ENCODE measurements at regions not wholly inside any gene's neighbourhood (a gene's known extent, or its start where the extent isn't known, plus 50 kb on each side); places are given as distances from the start of the nearest gene placed in this dataset.
A peak's percentile ranks its signal among the peaks of the same experiment; 100 is the strongest.

DNA sequence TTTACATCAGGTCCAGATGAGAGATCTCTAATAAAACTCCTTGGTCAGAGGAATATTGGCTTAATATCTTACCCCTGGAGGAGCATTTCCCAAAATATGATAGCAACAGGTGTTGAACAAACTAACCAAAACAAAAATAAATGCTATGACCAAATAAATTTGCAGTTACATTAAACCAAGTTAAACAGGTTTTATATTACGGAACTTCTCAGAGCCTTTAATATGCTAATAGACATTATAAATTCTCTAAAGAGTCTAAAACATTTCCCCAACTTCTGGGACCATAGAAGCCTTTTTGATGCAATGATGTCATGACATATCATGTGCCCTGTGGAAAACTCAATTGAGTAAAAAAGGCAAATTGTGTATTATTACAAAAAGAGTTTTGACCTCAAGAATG, 90.9 kb upstream of the ARMC2 start:
- peaks cover 0 to under 1% (median 0%) of the 10 kb centered on the region in 3 donors for H3K36me3 Mint-ChIP-seq
- H3K9me3 Mint-ChIP-seq: no peaks in the 10 kb centered on the region
- DNase-seq: no peak
- H3K27ac Mint-ChIP-seq: no peak overlapping the region
- no peaks in the 10 kb centered on the region for H3K36me3 ChIP-seq (ENCODE audit: insufficient read depth, low read length)
- H3K4me3 ChIP-seq (ENCODE audit: low read length): no peak overlapping the region
- H3K27me3 Mint-ChIP-seq: peaks cover 7 to 17% of the 10 kb centered on the region in 2 donors
- H3K27me3 ChIP-seq (ENCODE audit: insufficient read depth, low read length, poor library complexity, severe bottlenecking): no peaks in the 10 kb centered on the region
- no peaks in the 10 kb centered on the region for H3K4me1 Mint-ChIP-seq
- H3K9me3 ChIP-seq (ENCODE audit: low read length): no peaks in the 10 kb centered on the region
- H3K4me1 ChIP-seq (ENCODE audit: insufficient read depth, low read length): no peaks in the 10 kb centered on the region
- CTCF ChIA-PET: no interaction called here
- H3K27ac ChIP-seq (ENCODE audit: low read depth, low read length): no peak overlapping the region
- POLR2A ChIA-PET: no interaction called here
- no peak overlapping the region for H3K4me3 Mint-ChIP-seq

DNA sequence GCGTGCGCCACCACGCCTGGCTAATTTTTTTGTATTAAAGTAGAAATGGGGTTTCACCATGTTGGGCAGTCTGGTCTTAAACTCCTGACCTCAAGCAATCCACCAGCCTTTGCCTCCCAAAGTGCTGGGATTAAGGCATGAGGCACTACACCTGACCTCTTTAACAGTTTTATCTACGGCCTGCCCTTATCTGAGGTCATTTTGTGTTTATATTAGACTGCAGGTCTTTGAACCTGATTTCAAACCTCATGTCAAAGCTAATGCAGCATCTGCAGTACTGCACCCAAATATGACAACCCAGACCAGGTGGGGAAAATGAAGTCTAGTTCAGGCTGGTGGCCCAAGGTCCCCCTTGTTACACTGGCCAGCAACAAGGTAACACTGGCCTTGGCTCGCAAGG, 89.3 kb upstream of the ARMC2 start:
- POLR2A ChIA-PET: no interaction called here
- Histone ChIP-seq H3K4me1 (ENCODE audit: insufficient read depth, low read length) (no peaks in the 10 kb centered on the region), H3K9me3 (ENCODE audit: low read length) (no peaks in the 10 kb centered on the region), H3K4me3 (ENCODE audit: low read length) (no peak overlapping the region), H3K27me3 (ENCODE audit: insufficient read depth, low read length, poor library complexity, severe bottlenecking) (no peaks in the 10 kb centered on the region), H3K27ac (ENCODE audit: low read depth, low read length) (no peak overlapping the region), H3K36me3 (ENCODE audit: insufficient read depth, low read length) (no peaks in the 10 kb centered on the region)
- no peak overlapping the region for H3K4me3 Mint-ChIP-seq
- no peaks in the 10 kb centered on the region for H3K4me1 Mint-ChIP-seq
- peaks cover 9 to 17% of the 10 kb centered on the region in 2 donors for H3K27me3 Mint-ChIP-seq
- no peaks in the 10 kb centered on the region for H3K9me3 Mint-ChIP-seq
- CTCF ChIA-PET: no interaction called here
- peaks cover 0 to 3% (median 0%) of the 10 kb centered on the region in 3 donors for H3K36me3 Mint-ChIP-seq
- no peak overlapping the region for H3K27ac Mint-ChIP-seq
- no peak for DNase-seq

DNA sequence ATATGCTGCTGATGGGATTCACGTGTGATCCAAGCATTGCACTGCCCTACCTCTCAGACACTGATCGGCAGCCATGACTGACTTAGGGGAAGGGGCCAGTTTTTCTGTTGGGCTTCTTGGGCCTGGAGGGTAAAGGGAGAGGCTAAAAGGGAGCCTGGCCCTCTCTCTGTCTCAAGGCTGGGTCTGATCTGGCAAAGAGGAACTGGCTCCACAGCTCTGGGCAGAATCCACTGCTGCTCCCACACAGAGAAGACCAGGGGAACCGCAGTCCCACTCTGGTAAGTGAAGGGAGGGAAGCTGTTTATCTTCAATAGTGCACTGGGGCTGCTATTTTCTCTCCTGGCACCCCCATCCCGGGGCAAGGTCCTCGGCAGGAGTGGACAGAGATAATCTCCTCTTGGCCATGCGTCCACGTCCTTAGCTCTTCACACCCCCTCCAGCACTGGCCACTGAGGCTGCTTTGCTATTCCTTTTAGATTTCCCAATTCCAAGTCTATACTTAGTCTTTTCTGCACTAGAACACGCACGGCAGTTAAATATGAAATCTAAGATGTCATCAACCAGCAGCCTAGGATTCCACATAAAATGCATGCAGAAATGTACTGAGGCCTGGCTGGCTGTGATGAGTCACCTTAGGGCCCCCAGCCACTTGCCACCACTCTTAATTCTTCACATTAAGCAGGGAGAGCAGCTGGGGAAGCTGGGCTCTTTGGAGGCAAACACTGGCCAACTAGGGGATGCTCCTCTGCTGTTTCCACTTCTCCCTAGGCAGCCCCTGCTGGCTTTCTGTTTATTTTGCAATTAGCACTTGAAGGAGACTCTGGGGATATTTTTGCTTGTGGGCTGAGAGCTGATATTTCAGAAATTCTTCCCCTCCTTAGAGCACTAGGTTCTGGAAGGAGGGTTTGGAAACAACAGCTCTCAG, 87.8 kb upstream of the ARMC2 start:
- Histone ChIP-seq H3K9me3 (ENCODE audit: low read length) (no peaks in the 10 kb centered on the region), H3K27me3 (ENCODE audit: insufficient read depth, low read length, poor library complexity, severe bottlenecking) (no peaks in the 10 kb centered on the region), H3K36me3 (ENCODE audit: insufficient read depth, low read length) (no peaks in the 10 kb centered on the region), H3K4me1 (ENCODE audit: insufficient read depth, low read length) (no peaks in the 10 kb centered on the region), H3K27ac (ENCODE audit: low read depth, low read length) (no peak overlapping the region), H3K4me3 (ENCODE audit: low read length) (no peak overlapping the region)
- H3K27ac Mint-ChIP-seq: peak overlapping the region in 1 of 8 donors; percentile 17
- H3K27me3 Mint-ChIP-seq: peaks cover 9 to 14% of the 10 kb centered on the region in 2 donors
- no peak overlapping the region for H3K4me3 Mint-ChIP-seq
- H3K36me3 Mint-ChIP-seq: peaks cover 0 to 3% (median 0%) of the 10 kb centered on the region in 3 donors
- ChIA-PET POLR2A (no interaction called here), CTCF (no interaction called here)
- no peaks in the 10 kb centered on the region for H3K4me1 Mint-ChIP-seq
- H3K9me3 Mint-ChIP-seq: no peaks in the 10 kb centered on the region
- no peak for DNase-seq

- no peaks in the 10 kb centered on the region for H3K9me3 ChIP-seq (ENCODE audit: low read length)
- H3K4me3 ChIP-seq (ENCODE audit: low read length): no peak overlapping the region
- Mint-ChIP-seq H3K4me1 (peaks cover 0 to under 1% (median 0%) of the 10 kb centered on the region in 3 donors), H3K27ac (peak overlapping the region in 2 of 8 donors; percentile 24 to 25), H3K36me3 (peaks cover 0 to 10% (median 0%) of the 10 kb centered on the region in 3 donors), H3K9me3 (no peaks in the 10 kb centered on the region), H3K27me3 (peaks cover 11 to 14% of the 10 kb centered on the region in 2 donors), H3K4me3 (no peak overlapping the region)
- POLR2A ChIA-PET: no interaction called here
- no peak overlapping the region for H3K27ac ChIP-seq (ENCODE audit: low read depth, low read length)
- no peaks in the 10 kb centered on the region for H3K27me3 ChIP-seq (ENCODE audit: insufficient read depth, low read length, poor library complexity, severe bottlenecking)
- no peak for DNase-seq
- CTCF ChIA-PET: no interaction called here
- no peaks in the 10 kb centered on the region for H3K36me3 ChIP-seq (ENCODE audit: insufficient read depth, low read length)
- H3K4me1 ChIP-seq (ENCODE audit: insufficient read depth, low read length): no peaks in the 10 kb centered on the region
These were observed 85.8 kb upstream of the ARMC2 start for GRCh38 chr6:108762394-108762793.

DNA sequence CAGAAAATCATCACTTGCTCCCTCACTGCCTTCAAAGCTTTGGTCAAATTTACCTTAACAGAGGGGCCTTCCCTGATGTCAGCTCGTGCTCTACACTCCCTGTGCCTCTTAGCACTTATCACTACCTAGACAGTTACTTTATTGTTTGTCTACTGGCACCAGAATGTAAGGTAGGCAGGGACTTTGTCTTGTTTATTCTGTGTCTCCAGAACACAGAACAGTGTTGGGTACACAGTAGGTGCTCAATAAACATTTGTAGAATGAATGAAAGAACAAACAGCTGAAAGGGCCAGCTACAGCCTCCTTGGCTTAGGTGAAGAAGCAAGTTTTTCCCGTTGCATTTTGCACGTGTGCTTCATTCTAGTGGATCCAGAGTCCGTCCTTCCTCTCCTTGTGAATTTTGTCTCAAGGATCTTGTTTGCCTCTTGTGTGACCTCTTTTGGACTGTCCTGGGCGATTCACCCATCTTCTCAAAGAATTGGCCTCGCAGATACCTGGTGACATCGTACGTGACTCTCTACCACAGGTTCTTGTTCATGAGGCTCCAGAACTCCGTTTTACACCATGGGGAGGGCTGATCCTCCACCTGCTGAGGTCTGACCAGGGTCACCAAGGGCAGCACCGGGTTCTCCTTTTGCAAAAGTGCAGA, 84.2 kb upstream of the ARMC2 start:
- H3K4me1 Mint-ChIP-seq: peaks cover 4 to 9% (median 6%) of the 10 kb centered on the region in 3 donors

DNA sequence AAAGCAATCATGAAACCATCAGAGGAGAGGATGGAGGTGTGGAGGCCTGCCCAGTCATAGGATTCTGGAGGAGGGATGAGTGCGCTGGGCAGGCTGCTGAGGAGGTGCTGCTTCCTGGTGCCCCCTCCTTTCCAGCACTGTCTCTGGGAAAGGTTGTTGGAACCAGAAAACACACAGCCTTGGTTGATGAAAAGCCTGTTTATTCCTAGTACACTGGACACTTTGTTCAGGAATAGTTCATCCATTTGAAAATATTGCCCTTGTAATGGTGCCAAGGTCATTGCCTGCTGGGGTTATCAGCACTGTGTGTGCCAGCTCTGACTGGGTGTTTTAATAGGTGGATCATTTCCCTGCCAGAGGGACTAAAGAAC, 83.7 kb upstream of the ARMC2 start:
- H3K27me3 ChIP-seq (ENCODE audit: insufficient read depth, low read length, poor library complexity, severe bottlenecking): no peaks in the 10 kb centered on the region
- Mint-ChIP-seq H3K27ac (no peak overlapping the region), H3K27me3 (peaks cover 9 to 14% of the 10 kb centered on the region in 2 donors), H3K4me3 (no peak overlapping the region), H3K36me3 (peaks cover 0 to 10% (median 0%) of the 10 kb centered on the region in 3 donors), H3K4me1 (peaks cover 4 to 9% (median 6%) of the 10 kb centered on the region in 3 donors), H3K9me3 (no peaks in the 10 kb centered on the region)
- ChIA-PET POLR2A (no interaction called here), CTCF (no interaction called here)
- DNase-seq: no peak
- H3K4me1 ChIP-seq (ENCODE audit: insufficient read depth, low read length): no peaks in the 10 kb centered on the region
- H3K4me3 ChIP-seq (ENCODE audit: low read length): no peak overlapping the region
- no peak overlapping the region for H3K27ac ChIP-seq (ENCODE audit: low read depth, low read length)
- H3K9me3 ChIP-seq (ENCODE audit: low read length): no peaks in the 10 kb centered on the region
- no peaks in the 10 kb centered on the region for H3K36me3 ChIP-seq (ENCODE audit: insufficient read depth, low read length)

More for the DNA sequence above, 84.2 kb upstream of the ARMC2 start:
- H3K27me3 ChIP-seq (ENCODE audit: insufficient read depth, low read length, poor library complexity, severe bottlenecking): no peaks in the 10 kb centered on the region
- Mint-ChIP-seq H3K4me3 (no peak overlapping the region), H3K36me3 (peaks cover 0 to 10% (median 0%) of the 10 kb centered on the region in 3 donors), H3K9me3 (no peaks in the 10 kb centered on the region), H3K27me3 (peaks cover 9 to 14% of the 10 kb centered on the region in 2 donors), H3K27ac (peak overlapping the region in 1 of 8 donors; percentile 17)
- no peak overlapping the region for H3K27ac ChIP-seq (ENCODE audit: low read depth, low read length)
- no peak for DNase-seq
- no peaks in the 10 kb centered on the region for H3K4me1 ChIP-seq (ENCODE audit: insufficient read depth, low read length)
- ChIA-PET POLR2A (no interaction called here), CTCF (no interaction called here)
- no peak overlapping the region for H3K4me3 ChIP-seq (ENCODE audit: low read length)
- no peaks in the 10 kb centered on the region for H3K9me3 ChIP-seq (ENCODE audit: low read length)
- H3K36me3 ChIP-seq (ENCODE audit: insufficient read depth, low read length): no peaks in the 10 kb centered on the region

GRCh38 chr6:108765495-108765894, 82.7 kb upstream of the ARMC2 start:
- peaks cover 4 to 9% (median 6%) of the 10 kb centered on the region in 3 donors for H3K4me1 Mint-ChIP-seq
- ChIA-PET POLR2A (no interaction called here), CTCF (no interaction called here)
- no peak for DNase-seq
- H3K36me3 Mint-ChIP-seq: peaks cover 0 to 12% (median 4%) of the 10 kb centered on the region in 3 donors
- no peak overlapping the region for H3K27ac Mint-ChIP-seq
- no peaks in the 10 kb centered on the region for H3K27me3 ChIP-seq (ENCODE audit: insufficient read depth, low read length, poor library complexity, severe bottlenecking)
- peaks cover 0 to 2% (median 0%) of the 10 kb centered on the region in 5 donors for H3K9me3 Mint-ChIP-seq
- no peaks in the 10 kb centered on the region for H3K36me3 ChIP-seq (ENCODE audit: insufficient read depth, low read length)
- H3K4me3 ChIP-seq (ENCODE audit: low read length): no peak overlapping the region
- H3K27ac ChIP-seq (ENCODE audit: low read depth, low read length): no peak overlapping the region
- H3K4me3 Mint-ChIP-seq: no peak overlapping the region
- H3K27me3 Mint-ChIP-seq: peaks cover 9 to 14% of the 10 kb centered on the region in 2 donors
- H3K4me1 ChIP-seq (ENCODE audit: insufficient read depth, low read length): no peaks in the 10 kb centered on the region
- no peaks in the 10 kb centered on the region for H3K9me3 ChIP-seq (ENCODE audit: low read length)

DNA sequence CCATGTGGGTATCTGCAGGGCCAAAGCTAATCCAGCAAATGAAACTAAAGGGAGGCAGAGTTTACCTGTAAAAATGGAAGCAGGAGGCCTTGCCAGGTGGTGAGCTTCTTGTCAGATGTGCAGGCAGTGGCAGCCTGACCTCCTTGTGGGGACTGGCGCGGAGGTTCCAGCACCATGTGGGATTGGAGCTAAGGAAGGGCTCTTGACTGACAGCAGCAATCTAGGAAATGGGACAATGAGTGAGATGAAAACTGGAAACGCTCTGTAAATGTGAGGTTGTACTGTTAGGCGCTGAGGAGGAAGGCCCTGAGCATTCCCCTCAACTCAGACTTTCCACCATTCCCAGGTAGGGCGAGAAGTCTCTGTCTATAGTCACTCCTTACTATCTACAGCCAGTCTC, 81.8 kb upstream of the ARMC2 start:
- ChIA-PET CTCF (interaction anchor here (1.0 kb wide), 1 partner anchor 15 kb away, joined by 3 read pairs; no protein-coding TSS in a partner anchor), POLR2A (interaction anchor here (0.6 kb wide), 1 partner anchor 184 kb away, joined by 3 read pairs; no protein-coding TSS in a partner anchor)
- peaks cover 0 to 2% (median 0%) of the 10 kb centered on the region in 5 donors for H3K9me3 Mint-ChIP-seq
- peaks cover 7 to 10% of the 10 kb centered on the region in 2 donors for H3K27me3 Mint-ChIP-seq
- H3K27ac Mint-ChIP-seq: no peak overlapping the region
- no peak overlapping the region for H3K4me3 Mint-ChIP-seq
- no peaks in the 10 kb centered on the region for H3K9me3 ChIP-seq (ENCODE audit: low read length)
- H3K36me3 Mint-ChIP-seq: peaks cover 0 to 12% (median 8%) of the 10 kb centered on the region in 3 donors
- H3K4me1 Mint-ChIP-seq: peaks cover 4 to 9% (median 6%) of the 10 kb centered on the region in 3 donors
- DNase-seq: no peak
- H3K27ac ChIP-seq (ENCODE audit: low read depth, low read length): no peak overlapping the region
- no peaks in the 10 kb centered on the region for H3K4me1 ChIP-seq (ENCODE audit: insufficient read depth, low read length)
- no peaks in the 10 kb centered on the region for H3K27me3 ChIP-seq (ENCODE audit: insufficient read depth, low read length, poor library complexity, severe bottlenecking)
- H3K4me3 ChIP-seq (ENCODE audit: low read length): no peak overlapping the region
- no peaks in the 10 kb centered on the region for H3K36me3 ChIP-seq (ENCODE audit: insufficient read depth, low read length)

Data from CD8-positive, alpha-beta memory T cell (primary cell).